Left renal cortex interstitium (tissue), 4 donors: ENCODE measurements at regions not wholly inside any gene's neighbourhood (a gene's known extent, or its start where the extent isn't known, plus 50 kb on each side); places are given as distances from the start of the nearest gene placed in this dataset.
"Not testable (repeated sequence)": the region's sequence is repeated elsewhere in the genome, so short reads cannot be mapped to it uniquely, and the experiment has no call there.

Source experiments
- DNase-seq, 4 donors: peaks; one replicate each; pipeline ENCODE4 v3.0.0-alpha.2; 2013; ENCODE audit warnings: low read depth in 4 of 4, low spot score in 2 of 4, missing footprints in 1 of 4

DNA sequence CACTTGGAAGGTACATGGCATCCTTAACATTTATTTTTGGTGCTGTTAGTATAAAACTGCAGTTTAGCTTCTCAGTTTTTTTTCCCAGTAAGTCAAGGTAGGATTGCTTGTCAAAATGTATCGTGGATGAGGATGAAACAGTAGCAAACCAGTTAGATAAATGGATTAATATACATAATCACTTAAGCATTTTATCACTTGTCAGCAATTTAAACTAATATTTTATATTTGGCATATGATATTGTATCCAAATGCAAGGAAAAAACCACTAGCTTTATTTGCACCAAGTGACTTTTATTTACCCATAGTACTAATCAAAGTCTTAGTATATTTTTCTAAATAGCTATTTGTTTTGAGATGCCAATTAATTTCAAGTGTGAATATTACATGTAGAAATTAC is 137.7 kb upstream of the XIRP2 start:
- no peak for DNase-seq

DNA sequence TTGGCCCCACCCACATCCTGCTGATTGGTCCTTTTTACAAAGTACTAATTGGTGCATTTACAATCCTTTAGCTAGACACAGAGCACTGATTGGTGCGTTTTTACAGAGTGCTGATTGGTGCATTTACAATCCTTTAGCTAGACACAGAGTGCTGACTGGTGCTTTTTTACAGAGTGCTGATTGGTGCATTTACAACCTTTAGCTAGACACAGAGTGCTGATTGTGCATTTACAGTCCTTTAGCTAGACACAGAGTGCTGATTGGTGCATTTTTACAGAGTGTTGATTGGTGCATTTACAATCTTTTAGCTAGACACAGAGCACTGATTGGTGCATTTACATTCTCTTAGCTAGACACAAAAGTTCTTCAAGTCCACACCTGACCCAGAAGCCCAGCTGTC is 144.2 kb upstream of the XIRP2 start:
- not testable (repeated sequence) for DNase-seq

DNA sequence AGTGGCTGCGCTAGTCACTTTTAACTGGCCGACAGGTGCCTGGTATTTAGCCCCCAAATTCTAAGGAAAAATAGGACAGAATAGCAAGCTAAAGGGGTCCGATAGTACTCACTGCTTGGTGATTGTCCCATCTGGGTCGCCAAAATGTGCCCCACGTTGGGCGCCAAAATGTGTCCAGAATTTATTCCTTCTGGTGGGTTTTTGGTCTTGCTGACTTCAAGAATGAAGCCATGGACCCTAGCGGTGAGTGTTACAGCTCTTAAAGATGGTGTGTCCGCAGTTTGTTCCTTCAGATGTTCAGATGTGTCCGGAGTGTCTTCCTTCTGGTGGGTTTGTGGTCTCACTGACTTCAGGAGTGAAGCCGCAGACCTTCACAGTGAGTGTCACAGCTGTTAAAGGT is 144.8 kb upstream of the XIRP2 start:
- not testable (repeated sequence) for DNase-seq

DNA sequence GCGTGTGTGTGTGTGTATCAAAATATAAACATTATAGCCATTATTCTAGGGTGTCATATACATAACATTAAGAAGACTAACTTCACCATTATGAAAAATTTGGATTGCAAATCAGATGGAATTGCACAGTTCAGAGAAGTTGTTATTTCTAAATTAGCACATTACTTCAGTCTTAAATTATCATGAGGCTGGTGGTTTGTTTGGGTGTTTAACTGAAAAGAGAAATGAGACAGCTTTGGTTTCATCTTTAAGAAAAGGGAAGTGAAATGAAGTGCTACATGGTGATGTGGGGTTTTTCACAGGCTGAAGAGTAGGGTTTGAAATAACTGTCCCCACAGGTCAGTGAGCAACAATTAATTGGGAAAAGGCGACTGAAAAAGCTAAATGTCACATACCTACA is 161.2 kb upstream of the XIRP2 start:
- no peak for DNase-seq

DNA sequence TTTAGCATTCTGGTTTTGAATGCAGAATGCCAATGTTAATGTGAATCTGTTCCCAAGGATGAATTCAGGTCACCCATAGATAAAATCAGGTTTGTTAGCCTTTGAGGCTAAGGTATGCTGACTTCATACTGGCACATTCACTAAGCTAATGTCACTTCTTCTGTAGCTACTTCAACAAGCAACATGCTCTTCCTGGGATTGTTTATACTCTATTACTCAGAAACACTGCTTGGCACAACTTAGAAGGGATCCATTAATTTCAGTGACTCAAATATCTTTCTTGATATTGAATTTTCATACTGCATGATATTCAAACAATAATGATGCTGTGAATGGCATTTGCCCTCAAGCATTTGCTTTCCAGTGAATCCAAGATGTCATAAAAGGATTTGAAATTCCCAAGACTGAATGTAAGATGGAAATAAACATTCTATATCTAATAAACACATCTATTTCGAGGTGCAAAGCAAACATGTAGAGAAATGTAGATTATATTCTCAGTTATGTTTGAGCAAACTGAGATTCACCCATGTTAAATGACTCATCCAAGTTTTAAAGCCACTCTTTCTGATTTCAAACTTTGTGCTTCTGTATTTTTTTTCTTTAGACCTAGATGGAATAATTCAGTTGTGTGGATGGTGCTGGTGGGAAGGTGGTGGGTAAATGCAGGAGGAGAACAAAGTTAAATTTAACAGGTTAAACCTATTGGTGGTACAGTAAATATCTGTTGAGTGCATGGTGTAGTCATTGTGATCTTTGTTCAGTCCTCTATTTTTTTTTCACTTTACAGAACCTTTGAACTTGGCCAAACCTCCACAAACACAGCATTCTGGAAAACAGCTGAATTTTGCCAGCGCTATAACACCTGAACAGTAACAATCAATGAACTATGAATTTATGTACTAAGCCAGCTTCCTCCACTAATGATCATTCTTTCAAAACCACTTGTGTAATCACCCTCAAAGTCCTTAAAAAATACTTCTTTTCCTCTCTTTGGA is 162.1 kb upstream of the XIRP2 start:
- DNase-seq: no peak

DNA sequence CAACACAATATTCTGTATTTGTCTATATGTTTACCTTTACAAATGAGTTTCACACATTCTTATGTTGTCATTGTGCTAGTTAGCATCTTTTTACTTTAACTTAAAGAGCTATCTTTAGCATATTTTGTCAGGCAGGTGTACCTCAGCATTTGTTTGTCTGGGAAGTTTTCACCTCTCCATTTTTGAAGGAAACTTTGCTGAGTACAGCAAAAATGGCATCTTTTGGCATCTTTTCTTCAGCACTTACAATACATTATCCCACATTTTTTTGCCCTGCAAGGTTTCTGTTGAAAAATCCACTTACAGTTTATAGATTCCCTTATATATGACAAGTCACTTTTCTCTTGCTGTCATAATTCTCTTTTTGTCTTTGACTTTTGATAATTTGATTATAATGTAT is 171.3 kb upstream of the XIRP2 start:
- no peak for DNase-seq

DNA sequence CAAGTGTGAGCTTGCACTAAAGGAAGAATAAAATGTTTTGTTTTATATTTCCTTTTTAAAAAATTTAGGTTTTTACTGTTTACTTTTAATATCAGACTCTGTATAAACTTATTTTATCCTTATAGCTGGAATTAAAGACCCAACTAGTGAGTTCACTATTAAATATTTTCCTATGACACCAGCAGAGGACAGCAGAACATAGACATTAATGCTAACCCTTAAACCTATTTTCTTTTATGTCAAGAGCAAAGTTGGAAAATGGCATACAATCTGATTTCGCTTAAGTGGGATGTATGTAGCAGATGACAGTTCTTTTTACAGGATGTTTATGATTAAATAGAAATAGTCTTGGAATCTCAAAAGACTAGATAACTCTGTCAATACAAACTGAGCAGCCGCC is 188.2 kb upstream of the XIRP2 start:
- DNase-seq: peak in 2 of 4 donors; percentile 0 to 4

DNA sequence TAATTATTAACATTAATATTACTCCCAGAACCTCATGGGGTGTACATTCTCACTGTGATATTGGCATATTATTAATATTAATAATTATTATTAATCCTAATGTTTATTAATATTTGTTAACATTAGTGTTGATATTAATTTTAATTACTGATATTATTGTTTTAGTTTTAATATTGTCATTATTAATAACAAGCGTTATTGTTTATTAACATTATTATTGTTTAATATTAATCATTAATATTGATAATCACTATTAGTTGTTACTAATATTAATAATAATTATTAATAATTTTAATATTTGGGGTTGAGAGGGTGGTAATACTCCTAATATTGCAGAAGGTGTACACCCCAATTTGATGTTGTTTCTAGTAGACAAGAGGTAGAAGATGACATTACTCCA is 193.1 kb upstream of the XIRP2 start:
- DNase-seq: no peak

DNA sequence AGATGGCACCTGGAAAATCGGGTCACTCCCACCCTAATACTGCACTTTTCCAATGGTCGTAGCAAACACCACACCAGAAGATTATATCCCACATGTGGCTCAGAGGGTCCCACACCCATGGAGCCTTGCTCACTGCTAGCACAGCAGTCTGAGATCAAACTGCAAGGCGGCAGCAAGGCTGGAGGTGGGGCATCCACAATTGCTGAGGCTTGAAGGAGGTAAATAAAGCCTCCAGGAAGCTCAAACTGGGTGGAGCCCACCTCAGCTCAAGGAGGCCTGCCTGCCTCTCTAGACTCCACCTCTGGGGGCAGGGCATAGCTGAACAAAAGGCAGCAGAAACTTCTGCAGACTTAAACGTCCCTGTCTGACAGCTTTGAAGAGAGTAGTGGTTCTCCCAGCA is 192.0 kb upstream of the SCN7A start:
- DNase-seq: not testable (repeated sequence)

DNA sequence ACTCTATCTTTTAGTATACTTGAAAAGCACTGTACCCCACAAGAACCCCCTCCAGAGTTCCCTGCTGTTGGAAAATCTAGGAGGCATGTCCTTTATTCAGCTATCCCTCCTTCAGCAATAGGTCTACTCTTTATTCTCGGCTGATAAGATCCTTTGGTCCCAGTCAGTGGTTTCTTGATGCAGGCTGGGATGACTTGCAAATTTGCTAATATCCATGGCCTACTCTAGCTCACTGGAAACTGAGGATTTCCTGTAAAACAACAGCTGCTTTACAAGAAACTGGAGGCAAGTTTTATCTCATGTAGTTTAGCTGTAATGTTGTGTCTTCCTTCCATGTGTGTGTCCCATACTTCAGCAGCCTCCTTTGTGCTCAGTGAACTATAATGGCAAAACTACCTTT is 183.9 kb upstream of the SCN7A start:
- DNase-seq: no peak

DNA sequence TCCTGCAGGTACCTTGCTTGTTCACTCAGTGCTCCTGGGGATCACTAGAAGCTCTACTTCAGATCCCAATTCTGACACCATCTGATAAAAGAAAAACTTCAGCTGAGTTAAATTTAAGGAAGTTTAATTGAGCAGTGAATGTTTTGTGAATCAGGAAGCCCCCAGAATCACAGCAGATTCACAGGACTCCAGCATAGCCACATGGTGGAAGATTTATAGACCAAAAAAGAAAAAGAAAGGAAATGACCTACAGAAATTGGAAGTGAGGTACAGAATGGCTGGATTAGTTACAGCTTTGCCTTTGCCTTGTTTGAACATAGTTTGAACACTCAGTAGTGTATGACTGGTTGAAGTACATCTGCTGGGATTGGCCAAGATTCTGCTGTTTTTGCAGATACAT is 182.7 kb upstream of the SCN7A start:
- DNase-seq: no peak

DNA sequence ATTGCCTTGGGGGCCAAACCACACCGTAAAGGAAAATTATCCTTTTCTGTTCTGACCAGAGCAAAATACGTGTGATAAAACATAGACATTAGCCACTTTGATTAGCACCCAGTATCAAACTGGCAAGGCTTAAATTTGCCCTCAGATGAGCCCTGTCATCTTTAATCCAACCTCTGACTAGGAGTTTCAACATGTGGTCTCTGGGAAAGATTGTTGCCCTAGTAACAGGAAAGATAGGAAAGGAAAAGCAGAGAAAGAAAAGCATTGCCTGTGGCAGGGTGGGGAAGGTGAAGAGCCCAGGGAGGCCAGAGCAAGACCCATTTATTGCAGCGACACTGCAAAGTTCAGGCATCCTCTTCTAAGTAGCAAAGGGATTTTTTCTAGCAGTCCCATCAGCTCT is 181.5 kb upstream of the SCN7A start:
- no peak for DNase-seq

DNA sequence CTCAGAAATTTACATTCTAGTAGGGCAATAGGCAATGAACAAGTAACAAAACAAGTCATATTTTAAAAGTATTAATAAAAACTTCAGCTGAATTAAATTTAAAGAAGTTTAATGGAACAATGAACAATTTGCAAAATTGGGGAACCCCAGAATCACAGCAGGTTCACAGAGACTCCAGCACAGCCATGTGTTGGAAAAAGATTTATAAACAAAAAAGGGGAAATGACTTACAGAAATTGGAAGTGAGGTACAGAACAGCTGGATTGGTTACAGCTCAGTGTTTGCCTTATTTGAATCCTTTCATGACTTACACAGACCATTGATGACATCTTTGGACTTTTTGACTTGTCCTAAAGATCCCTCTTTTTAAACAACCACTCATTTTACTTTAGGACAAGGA is 179.9 kb upstream of the SCN7A start:
- DNase-seq: no peak

DNA sequence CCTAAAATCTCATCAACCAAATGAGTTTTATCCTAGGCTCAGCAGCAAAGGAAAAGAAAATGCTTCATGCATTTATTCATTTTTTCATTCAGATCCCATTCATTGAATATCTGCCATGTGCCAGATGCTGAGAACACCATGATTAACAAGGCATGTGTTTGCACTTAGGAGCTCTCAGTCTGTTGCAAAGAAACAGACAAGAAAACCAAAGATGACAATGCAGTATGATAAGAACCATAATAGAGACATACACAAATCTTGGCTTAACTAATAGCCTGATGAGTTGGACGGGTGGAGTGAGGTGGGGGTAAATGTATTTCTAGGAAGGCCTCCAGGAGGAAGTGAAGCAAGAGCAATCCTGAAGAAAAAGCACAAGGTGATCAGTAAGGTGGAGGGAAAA is 177.8 kb upstream of the SCN7A start:
- no peak for DNase-seq

DNA sequence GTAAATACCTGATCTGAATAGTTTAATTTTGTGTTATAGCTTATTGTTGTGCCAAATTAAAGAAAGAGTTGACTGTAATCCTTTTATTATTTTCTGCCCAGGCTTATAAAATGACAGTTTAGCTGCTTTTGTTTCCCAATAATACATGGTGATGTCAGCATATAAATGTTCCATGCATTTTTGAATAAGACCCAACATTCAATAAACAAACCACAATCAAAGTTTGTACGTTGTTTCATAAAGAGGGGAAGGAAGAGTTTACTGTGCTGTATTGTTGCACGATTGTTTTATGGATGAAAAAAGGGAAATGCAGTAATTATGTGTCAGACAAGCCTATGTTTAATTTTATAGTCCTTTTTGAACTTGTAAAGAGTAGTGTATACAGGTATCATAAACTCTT is 177.2 kb upstream of the SCN7A start:
- DNase-seq: no peak

DNA sequence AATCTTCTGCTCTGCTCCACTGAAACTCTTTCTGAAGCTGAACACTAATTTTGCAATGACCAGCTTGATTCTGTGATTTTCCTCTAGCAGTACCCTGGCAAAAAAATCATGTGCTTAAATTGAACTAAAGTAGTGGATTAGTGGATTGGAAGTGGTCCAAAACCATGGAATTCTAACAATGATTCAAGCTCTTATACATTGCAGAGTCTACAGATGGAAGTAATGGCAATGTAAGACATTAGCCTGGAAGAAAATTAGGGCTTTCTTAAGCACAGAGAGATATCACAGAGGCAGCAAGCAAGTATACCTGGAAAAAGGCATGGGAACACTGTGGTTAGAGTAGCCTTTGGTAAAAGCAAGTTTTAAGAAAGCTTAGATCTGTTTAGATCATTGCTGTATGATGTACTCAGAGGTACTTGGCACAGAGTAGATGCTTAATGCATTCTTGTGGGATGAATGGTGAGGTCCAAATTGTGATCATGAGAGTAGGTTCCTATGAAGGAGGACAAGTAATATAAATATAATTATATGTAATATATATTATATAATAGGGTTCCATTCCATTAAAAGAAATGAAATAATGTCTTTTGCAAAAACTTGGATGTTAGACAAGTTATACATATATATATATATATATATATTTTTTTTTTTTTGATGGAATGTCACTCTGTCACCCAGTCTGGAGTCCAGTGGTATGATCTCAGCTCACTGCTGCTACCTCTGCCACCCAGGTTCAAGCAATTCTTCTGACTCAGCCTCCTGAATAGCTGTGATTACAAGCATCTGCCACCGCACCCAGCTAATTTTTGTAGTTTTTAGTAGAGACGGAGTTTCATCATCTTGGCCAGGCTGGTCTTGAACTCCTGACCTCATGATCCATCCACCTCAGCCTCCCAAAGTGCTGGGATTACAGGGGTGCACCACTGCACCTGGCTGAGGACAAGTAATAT is 172.2 kb upstream of the SCN7A start:
- DNase-seq: no peak

DNA sequence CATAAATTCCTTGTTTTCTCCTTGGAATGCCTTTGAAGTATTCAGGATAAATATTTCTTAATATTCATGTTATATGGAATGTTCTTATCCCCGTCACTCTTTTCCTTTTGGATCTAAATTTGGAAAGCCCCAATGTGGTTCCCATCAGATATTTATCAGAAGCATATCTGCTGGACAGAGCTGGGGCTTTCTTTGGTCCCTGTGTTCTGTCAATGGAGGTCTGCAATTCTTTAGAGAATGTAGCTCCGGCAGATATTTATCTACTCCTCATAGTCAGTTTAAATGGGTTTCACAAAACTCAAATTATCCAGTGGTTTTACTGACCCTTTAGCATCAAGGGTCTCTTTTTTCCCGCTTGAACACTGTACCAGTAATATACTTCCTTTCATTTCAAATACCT is 167.8 kb upstream of the SCN7A start:
- DNase-seq: no peak

DNA sequence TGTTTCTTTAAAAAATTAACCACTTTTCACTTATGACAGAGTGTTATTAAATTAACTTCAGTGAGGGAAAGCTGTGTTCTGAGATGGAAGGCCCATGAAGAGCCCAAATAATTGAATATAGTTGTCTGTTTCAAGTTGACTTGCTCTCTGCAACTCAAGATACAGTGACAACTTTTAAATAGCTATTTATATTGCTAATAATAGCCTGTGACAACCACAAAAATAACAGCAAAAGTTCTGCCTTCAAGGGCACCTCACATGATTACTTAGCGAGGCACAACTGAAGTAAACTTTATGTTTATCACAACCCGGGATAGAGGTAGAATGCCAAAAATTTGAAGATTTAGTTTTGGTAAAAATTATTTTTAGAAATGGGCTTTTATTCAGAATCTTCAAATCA is 167.3 kb upstream of the SCN7A start:
- no peak for DNase-seq

DNA sequence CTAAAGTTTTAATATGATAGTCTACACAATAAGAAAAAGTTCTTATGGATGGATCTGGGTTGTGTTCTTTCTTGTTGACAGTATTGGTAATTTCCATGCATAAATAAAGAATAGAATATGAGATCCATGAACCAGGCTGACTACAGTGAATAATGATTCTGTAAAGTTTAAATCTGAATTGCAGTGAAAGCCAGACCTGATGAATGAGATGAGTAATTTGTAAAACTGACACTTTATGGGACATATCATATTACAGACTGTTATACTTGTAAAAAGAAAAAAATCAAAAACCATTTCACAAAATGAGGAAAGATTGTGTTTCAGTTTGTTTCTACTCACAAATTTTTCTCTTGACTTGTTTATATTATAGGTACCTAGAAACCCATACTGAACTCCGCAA is 164.9 kb upstream of the SCN7A start:
- no peak for DNase-seq

DNA sequence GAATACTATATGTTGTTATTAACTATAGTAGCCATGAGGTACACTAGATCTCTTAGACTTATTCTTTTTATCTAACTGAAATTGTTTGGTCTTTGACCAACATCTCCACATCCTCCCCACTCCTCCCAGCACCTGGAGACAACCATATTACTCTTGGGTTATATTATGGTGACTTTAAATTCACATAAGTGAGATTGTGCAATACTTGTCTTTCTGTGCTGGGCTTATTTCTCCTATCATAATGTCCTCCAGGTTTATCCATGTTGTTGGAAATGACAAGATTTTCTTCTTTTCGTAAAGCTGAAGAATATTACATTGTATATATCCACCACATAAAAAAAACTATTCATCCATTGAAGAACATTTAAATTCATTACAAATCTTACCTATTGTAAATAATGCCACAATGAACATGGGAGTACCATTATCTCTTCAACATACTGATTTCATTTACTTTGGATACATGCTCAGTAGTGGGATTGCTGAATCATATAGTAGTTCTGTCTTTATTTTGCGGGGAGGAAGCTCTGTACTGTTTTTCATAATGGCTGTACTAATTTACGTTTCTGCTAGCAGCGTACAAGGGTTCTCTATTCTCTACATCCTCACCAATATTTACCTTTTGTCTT is 159.2 kb upstream of the SCN7A start:
- no peak for DNase-seq

DNA sequence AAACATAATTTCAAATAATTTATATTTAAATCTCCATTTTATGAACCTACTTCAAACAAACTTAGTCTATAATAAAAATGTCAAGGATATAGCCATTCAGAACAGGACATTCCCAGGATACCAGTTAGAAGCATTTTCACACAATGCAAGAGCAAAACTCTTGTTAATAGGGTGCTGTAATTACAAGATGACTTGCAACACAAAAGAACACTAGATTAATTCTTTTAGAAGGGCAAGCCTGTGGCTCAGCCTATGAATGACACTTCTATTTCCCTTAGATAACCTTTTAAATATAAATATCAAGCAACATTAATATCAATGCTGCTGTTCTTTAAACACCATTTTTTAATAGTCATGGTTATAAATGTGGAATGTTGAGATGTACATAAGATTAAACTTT is 157.9 kb upstream of the SCN7A start:
- no peak for DNase-seq
